SU-DHL-6 (cell line): ENCODE measurements at regions not wholly inside any gene's neighbourhood (a gene's known extent, or its start where the extent isn't known, plus 50 kb on each side); places are given as distances from the start of the nearest gene placed in this dataset.

Experiments used
- H2AFZ ChIP-seq: fragments of 200-600 bp; sonication (generic); 2 replicates; pipeline ENCODE4 v1.6.1; 2014; ENCODE audit warnings: low read depth, mild to moderate bottlenecking, moderate library complexity, mixed read lengths, antibody characterized with exemption, low read length; ENCODE audit not compliant: severe bottlenecking
- H3F3A ChIP-seq: fragments of 200-600 bp; shearing (Covaris generic); 2 replicates; pipeline ENCODE4 v1.6.0; 2016; ENCODE audit warnings: antibody characterized with exemption, mild to moderate bottlenecking; ENCODE audit not compliant: insufficient read depth
- H3K27ac ChIP-seq: fragments of 200-600 bp; sonication (generic); 2 replicates; pipeline ENCODE4 v1.5.1; 2016; ENCODE audit warnings: low read depth, mild to moderate bottlenecking, low read length, moderate library complexity, mixed read lengths
- H3K27me3 ChIP-seq: fragments of 200-600 bp; sonication (generic), shearing (Covaris generic); 2 replicates; pipeline ENCODE4 v1.6.0; 2014; ENCODE audit warnings: mild to moderate bottlenecking, low read length
- H3K36me3 ChIP-seq: fragments of 200-600 bp; sonication (generic); 2 replicates; pipeline ENCODE4 v1.6.1; 2014; ENCODE audit warnings: mild to moderate bottlenecking, low read length, mixed read lengths
- H3K4me2 ChIP-seq: fragments of 300-600, 200-600 bp; shearing (Covaris generic), sonication (generic); 2 replicates; pipeline ENCODE4 v1.6.0; 2014; ENCODE audit warnings: low read length, low read depth, mild to moderate bottlenecking; ENCODE audit not compliant: poor library complexity, severe bottlenecking
- H3K4me3 ChIP-seq: fragments of 200-600 bp; sonication (generic); 2 replicates; pipeline ENCODE4 v1.5.1; 2014; ENCODE audit warnings: antibody characterized with exemption, low read length, mild to moderate bottlenecking, mixed read lengths; ENCODE audit not compliant: insufficient read depth, poor library complexity, severe bottlenecking
- H3K79me2 ChIP-seq: fragments of 200-600 bp; sonication (generic); 2 replicates; pipeline ENCODE4 v1.6.1; 2014; ENCODE audit warnings: mild to moderate bottlenecking, low read length, moderate library complexity; ENCODE audit not compliant: insufficient read depth
- H3K9ac ChIP-seq: fragments of 200-600 bp; sonication (generic); 2 replicates; pipeline ENCODE4 v1.7.0; 2014; ENCODE audit warnings: mild to moderate bottlenecking, low read length
- H3K9me2 ChIP-seq: fragments of 200-600 bp; sonication (generic); replicated peaks from 2 replicates; pipeline ENCODE4 v1.6.1; 2014; ENCODE audit warnings: low read length; ENCODE audit not compliant: insufficient read depth
- H3K9me3 ChIP-seq: fragments of 200-600 bp; sonication (generic); 2 replicates; pipeline ENCODE4 v1.6.1; 2014; ENCODE audit warnings: low read length, mixed read lengths; ENCODE audit not compliant: insufficient read depth
- H4K20me1 ChIP-seq: fragments of 200-600 bp; sonication (generic); 2 replicates; pipeline ENCODE4 v1.6.1; 2014; ENCODE audit warnings: low read depth, mild to moderate bottlenecking, antibody characterized with exemption, low read length, moderate library complexity, mixed read lengths
- EZH2phosphoT487 ChIP-seq: fragments of 200-600 bp; sonication (generic), shearing (Covaris generic); conservative IDR thresholded peaks from 2 replicates; pipeline ENCODE4 v1.6.1; 2018; ENCODE audit warnings: mild to moderate bottlenecking, antibody characterized with exemption, low read length, moderate library complexity, mixed read lengths
- TF ChIP-seq, protein P1 (sequence below): fragments of 200-600 bp; sonication (generic); IDR thresholded peaks from one replicate; pipeline ENCODE4 v1.5.1; 2017; ENCODE audit warnings: antibody characterized with exemption, mild to moderate bottlenecking, low read length, moderate library complexity; ENCODE audit not compliant: insufficient read depth, poor library complexity, severe bottlenecking

DNA sequence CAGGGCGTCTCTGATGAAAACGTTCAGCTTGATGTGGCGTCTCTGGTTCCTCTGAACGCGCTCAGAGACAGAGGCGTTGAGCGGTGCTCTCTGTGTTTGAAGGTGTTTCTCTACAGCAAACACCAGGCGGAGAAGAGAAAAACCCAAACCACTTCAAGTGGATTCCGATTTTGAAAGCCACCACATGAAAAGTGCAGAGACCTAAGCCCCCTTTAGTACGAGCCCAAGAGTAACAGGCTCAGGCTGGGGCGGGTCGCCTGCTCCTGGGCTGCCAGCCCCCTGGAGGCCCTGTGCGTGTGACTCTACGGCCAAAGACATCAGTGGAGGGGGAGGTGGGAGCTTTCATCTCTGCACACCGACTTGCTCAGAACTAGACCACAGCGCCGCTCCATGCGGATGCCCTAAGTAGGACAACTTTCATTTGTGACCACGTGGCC, 328.4 kb downstream of the MAF start:
- H3K36me3 ChIP-seq, result no peaks in the 10 kb centered on the region
- H3K9ac ChIP-seq, result no peak overlapping the region
- H3K4me2 ChIP-seq, result no peak overlapping the region
- no peaks in the 10 kb centered on the region for H3K27me3 ChIP-seq
- no peaks in the 10 kb centered on the region for H4K20me1 ChIP-seq
- no peak overlapping the region for H3K27ac ChIP-seq
- H3K79me2 ChIP-seq, result no peaks in the 10 kb centered on the region
- TF ChIP-seq, protein P1, sequence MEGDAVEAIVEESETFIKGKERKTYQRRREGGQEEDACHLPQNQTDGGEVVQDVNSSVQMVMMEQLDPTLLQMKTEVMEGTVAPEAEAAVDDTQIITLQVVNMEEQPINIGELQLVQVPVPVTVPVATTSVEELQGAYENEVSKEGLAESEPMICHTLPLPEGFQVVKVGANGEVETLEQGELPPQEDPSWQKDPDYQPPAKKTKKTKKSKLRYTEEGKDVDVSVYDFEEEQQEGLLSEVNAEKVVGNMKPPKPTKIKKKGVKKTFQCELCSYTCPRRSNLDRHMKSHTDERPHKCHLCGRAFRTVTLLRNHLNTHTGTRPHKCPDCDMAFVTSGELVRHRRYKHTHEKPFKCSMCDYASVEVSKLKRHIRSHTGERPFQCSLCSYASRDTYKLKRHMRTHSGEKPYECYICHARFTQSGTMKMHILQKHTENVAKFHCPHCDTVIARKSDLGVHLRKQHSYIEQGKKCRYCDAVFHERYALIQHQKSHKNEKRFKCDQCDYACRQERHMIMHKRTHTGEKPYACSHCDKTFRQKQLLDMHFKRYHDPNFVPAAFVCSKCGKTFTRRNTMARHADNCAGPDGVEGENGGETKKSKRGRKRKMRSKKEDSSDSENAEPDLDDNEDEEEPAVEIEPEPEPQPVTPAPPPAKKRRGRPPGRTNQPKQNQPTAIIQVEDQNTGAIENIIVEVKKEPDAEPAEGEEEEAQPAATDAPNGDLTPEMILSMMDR, result no peak
- no peak for TF ChIP-seq EZH2phosphoT487
- H2AFZ ChIP-seq, result no peak overlapping the region
- no peaks in the 10 kb centered on the region for H3F3A ChIP-seq
- no peaks in the 10 kb centered on the region for H3K9me3 ChIP-seq
- no peak overlapping the region for H3K4me3 ChIP-seq
- no peaks in the 10 kb centered on the region for H3K9me2 ChIP-seq

DNA sequence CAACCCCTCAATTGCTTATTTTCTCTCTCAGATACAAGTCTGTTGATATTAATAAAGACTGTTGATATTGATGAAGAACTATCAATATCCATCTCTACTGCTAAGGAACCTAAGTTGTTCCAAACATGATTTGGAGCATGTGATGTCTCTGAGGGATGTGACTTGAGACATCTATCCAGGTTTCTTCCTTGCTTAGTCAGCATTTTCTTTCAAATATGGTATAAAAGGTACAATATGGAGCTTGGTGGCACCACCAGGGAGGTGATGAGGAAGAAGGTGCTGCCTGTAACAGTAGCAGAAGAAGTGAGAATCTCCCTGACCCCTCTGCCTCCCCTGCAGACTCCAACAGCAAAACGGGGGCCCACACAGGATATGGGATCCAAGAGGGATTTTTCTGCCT, 329.0 kb downstream of the MAF start:
- no peaks in the 10 kb centered on the region for H3K9me3 ChIP-seq
- no peak overlapping the region for H3K4me2 ChIP-seq
- no peaks in the 10 kb centered on the region for H3K79me2 ChIP-seq
- H3K27me3 ChIP-seq, result no peaks in the 10 kb centered on the region
- H3K27ac ChIP-seq, result no peak overlapping the region
- no peak overlapping the region for H3K4me3 ChIP-seq
- no peaks in the 10 kb centered on the region for H3F3A ChIP-seq
- no peaks in the 10 kb centered on the region for H3K9me2 ChIP-seq
- H4K20me1 ChIP-seq, result no peaks in the 10 kb centered on the region
- H3K36me3 ChIP-seq, result no peaks in the 10 kb centered on the region
- no peak overlapping the region for H2AFZ ChIP-seq
- no peak overlapping the region for H3K9ac ChIP-seq
- no peak for TF ChIP-seq EZH2phosphoT487
- TF ChIP-seq, protein P1, result no peak

DNA sequence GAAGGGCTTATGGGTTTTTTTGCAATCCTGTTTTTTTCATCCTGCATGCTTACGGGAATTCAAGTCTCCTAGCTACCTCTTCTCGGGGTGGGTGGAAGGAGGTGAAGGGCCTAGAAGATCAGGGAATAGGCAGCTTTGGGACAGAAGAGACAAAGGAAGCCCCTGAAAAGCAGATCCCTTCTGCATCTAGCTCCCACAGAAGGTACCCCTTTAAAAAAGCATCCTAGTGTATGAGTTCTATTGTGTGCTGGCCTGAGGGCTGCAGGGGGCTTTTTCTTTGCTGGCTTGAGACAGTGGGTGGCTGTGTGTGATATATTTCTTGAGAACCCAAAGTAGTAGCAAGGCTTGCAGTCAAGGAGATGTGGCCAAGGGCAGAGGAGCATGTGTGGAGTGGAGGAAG, 330.5 kb downstream of the MAF start:
- no peaks in the 10 kb centered on the region for H4K20me1 ChIP-seq

More for the DNA sequence above, 330.5 kb downstream of the MAF start:
- Histone ChIP-seq H3K36me3 (no peaks in the 10 kb centered on the region), H3K27ac (no peak overlapping the region), H3K9me3 (no peaks in the 10 kb centered on the region), H3K4me3 (no peak overlapping the region), H3K4me2 (no peak overlapping the region), H3K79me2 (no peaks in the 10 kb centered on the region), H3K27me3 (no peaks in the 10 kb centered on the region), H3K9me2 (no peaks in the 10 kb centered on the region), H2AFZ (no peak overlapping the region), H3K9ac (no peak overlapping the region), H3F3A (no peaks in the 10 kb centered on the region)
- TF ChIP-seq, protein P1, result no peak
- TF ChIP-seq EZH2phosphoT487, result no peak
